ENCODE measurements at regions not wholly inside any gene's neighbourhood (a gene's known extent, or its start where the extent isn't known, plus 50 kb on each side); places are given as distances from the start of the nearest gene placed in this dataset.
A peak's percentile ranks its signal among the peaks of the same experiment; 100 is the strongest.

- no peaks in the 10 kb centered on the region for H3K9me3 ChIP-seq (replicated peaks; ENCODE audit: control insufficient read depth, low read depth, low read length)
- no peaks in the 10 kb centered on the region for H3K27me3 ChIP-seq (ENCODE audit: control insufficient read depth, insufficient read depth, low read length)
- DNase-seq, result no peak
- H3K4me3 ChIP-seq (ENCODE audit: low read length), result no peak overlapping the region
- no peaks in the 10 kb centered on the region for H3K36me3 ChIP-seq (ENCODE audit: control insufficient read depth, insufficient read depth, low read length)
- WGBS (ENCODE audit: insufficient coverage), result no CpG with 5 or more reads among the region's 1 CpG
- no peak overlapping the region for H3K27ac ChIP-seq (ENCODE audit: low read length)
- no peaks in the 10 kb centered on the region for H3K4me1 ChIP-seq (ENCODE audit: control insufficient read depth, insufficient read depth, low read length)
These were observed 211.0 kb downstream of the PMAIP1 start for GRCh38 chr18:60110836-60111235.

- no CpG with 5 or more reads among the region's 3 CpGs for WGBS (ENCODE audit: insufficient coverage)
- no peaks in the 10 kb centered on the region for H3K9me3 ChIP-seq (replicated peaks; ENCODE audit: control insufficient read depth, low read depth, low read length)
These were observed 201.0 kb downstream of the PMAIP1 start for GRCh38 chr18:60100778-60101177.

GRCh38 chr18:60099709-60100108 is 199.9 kb downstream of the PMAIP1 start:
- DNase-seq, result no peak
- Histone ChIP-seq H3K27ac (ENCODE audit: low read length) (no peak overlapping the region), H3K4me1 (ENCODE audit: control insufficient read depth, insufficient read depth, low read length) (no peaks in the 10 kb centered on the region), H3K27me3 (ENCODE audit: control insufficient read depth, insufficient read depth, low read length) (no peaks in the 10 kb centered on the region), H3K9me3 (replicated peaks; ENCODE audit: control insufficient read depth, low read depth, low read length) (no peaks in the 10 kb centered on the region), H3K4me3 (ENCODE audit: low read length) (no peak overlapping the region), H3K36me3 (ENCODE audit: control insufficient read depth, insufficient read depth, low read length) (no peaks in the 10 kb centered on the region)
- WGBS (ENCODE audit: insufficient coverage), result no CpG with 5 or more reads among the region's 2 CpGs

More at GRCh38 chr18:60100778-60101177, 201.0 kb downstream of the PMAIP1 start:
- no peak overlapping the region for H3K4me3 ChIP-seq (ENCODE audit: low read length)
- no peak overlapping the region for H3K27ac ChIP-seq (ENCODE audit: low read length)
- H3K27me3 ChIP-seq (ENCODE audit: control insufficient read depth, insufficient read depth, low read length), result no peaks in the 10 kb centered on the region
- no peak for DNase-seq
- no peaks in the 10 kb centered on the region for H3K4me1 ChIP-seq (ENCODE audit: control insufficient read depth, insufficient read depth, low read length)
- H3K36me3 ChIP-seq (ENCODE audit: control insufficient read depth, insufficient read depth, low read length), result no peaks in the 10 kb centered on the region

DNA sequence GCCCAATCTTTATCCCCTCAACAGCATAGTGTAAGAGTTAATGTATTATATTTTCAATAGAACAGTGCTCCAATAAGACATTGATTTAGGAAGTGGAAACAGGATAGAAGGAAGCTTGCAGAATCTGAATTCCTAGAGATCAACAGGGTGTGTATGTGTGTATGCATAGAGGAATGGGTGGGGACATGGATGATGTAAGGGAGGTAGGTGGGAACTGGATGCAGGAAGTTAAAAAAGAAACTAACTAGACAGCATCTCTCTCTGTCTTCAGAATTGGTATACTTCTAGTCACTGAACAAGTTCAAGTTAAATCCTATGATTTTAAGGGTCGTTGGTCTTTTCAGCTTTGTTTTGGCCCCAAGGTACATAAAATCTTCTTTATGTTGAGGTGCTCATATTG is 196.6 kb downstream of the PMAIP1 start:
- no peak overlapping the region for H3K27ac ChIP-seq (ENCODE audit: low read length)
- no peaks in the 10 kb centered on the region for H3K27me3 ChIP-seq (ENCODE audit: control insufficient read depth, insufficient read depth, low read length)
- H3K4me1 ChIP-seq (ENCODE audit: control insufficient read depth, insufficient read depth, low read length), result no peaks in the 10 kb centered on the region
- H3K9me3 ChIP-seq (replicated peaks; ENCODE audit: control insufficient read depth, low read depth, low read length), result no peaks in the 10 kb centered on the region
- H3K36me3 ChIP-seq (ENCODE audit: control insufficient read depth, insufficient read depth, low read length), result no peaks in the 10 kb centered on the region
- no peak overlapping the region for H3K4me3 ChIP-seq (ENCODE audit: low read length)
- no peak for DNase-seq
- no CpG with 5 or more reads among the region's 1 CpG for WGBS (ENCODE audit: insufficient coverage)

- H3K4me1 ChIP-seq (ENCODE audit: control insufficient read depth, insufficient read depth, low read length), result no peaks in the 10 kb centered on the region
- no peak overlapping the region for H3K27ac ChIP-seq (ENCODE audit: low read length)
- no peak overlapping the region for H3K4me3 ChIP-seq (ENCODE audit: low read length)
- no peaks in the 10 kb centered on the region for H3K36me3 ChIP-seq (ENCODE audit: control insufficient read depth, insufficient read depth, low read length)
- no peak for DNase-seq
- H3K27me3 ChIP-seq (ENCODE audit: control insufficient read depth, insufficient read depth, low read length), result no peaks in the 10 kb centered on the region
- no peaks in the 10 kb centered on the region for H3K9me3 ChIP-seq (replicated peaks; ENCODE audit: control insufficient read depth, low read depth, low read length)
These were observed 192.3 kb downstream of the PMAIP1 start for GRCh38 chr18:60092073-60092472.

GRCh38 chr18:60090170-60090569 is 190.4 kb downstream of the PMAIP1 start:
- DNase-seq, result peak; percentile 14
- H3K27me3 ChIP-seq (ENCODE audit: control insufficient read depth, insufficient read depth, low read length), result no peaks in the 10 kb centered on the region
- WGBS (ENCODE audit: insufficient coverage), result 0% methylated on average over 2 of the region's 7 CpGs

GRCh38 chr18:60082790-60083189 is 183.0 kb downstream of the PMAIP1 start:
- Histone ChIP-seq H3K9me3 (replicated peaks; ENCODE audit: control insufficient read depth, low read depth, low read length) (no peaks in the 10 kb centered on the region), H3K4me3 (ENCODE audit: low read length) (no peak overlapping the region), H3K27me3 (ENCODE audit: control insufficient read depth, insufficient read depth, low read length) (no peaks in the 10 kb centered on the region), H3K4me1 (ENCODE audit: control insufficient read depth, insufficient read depth, low read length) (no peaks in the 10 kb centered on the region), H3K36me3 (ENCODE audit: control insufficient read depth, insufficient read depth, low read length) (no peaks in the 10 kb centered on the region), H3K27ac (ENCODE audit: low read length) (no peak overlapping the region)
- WGBS (ENCODE audit: insufficient coverage), result no CpG with 5 or more reads among the region's 1 CpG
- no peak for DNase-seq

More at GRCh38 chr18:60090170-60090569, 190.4 kb downstream of the PMAIP1 start:
- Histone ChIP-seq H3K4me1 (ENCODE audit: control insufficient read depth, insufficient read depth, low read length) (no peaks in the 10 kb centered on the region), H3K27ac (ENCODE audit: low read length) (no peak overlapping the region), H3K9me3 (replicated peaks; ENCODE audit: control insufficient read depth, low read depth, low read length) (no peaks in the 10 kb centered on the region), H3K36me3 (ENCODE audit: control insufficient read depth, insufficient read depth, low read length) (no peaks in the 10 kb centered on the region), H3K4me3 (ENCODE audit: low read length) (no peak overlapping the region)

GRCh38 chr18:60082282-60082681 is 182.5 kb downstream of the PMAIP1 start:
- Histone ChIP-seq H3K4me3 (ENCODE audit: low read length) (no peak overlapping the region), H3K4me1 (ENCODE audit: control insufficient read depth, insufficient read depth, low read length) (no peaks in the 10 kb centered on the region), H3K27ac (ENCODE audit: low read length) (no peak overlapping the region), H3K9me3 (replicated peaks; ENCODE audit: control insufficient read depth, low read depth, low read length) (no peaks in the 10 kb centered on the region), H3K36me3 (ENCODE audit: control insufficient read depth, insufficient read depth, low read length) (no peaks in the 10 kb centered on the region), H3K27me3 (ENCODE audit: control insufficient read depth, insufficient read depth, low read length) (no peaks in the 10 kb centered on the region)
- WGBS (ENCODE audit: insufficient coverage), result no CpG with 5 or more reads among the region's 2 CpGs
- DNase-seq, result no peak

- H3K4me3 ChIP-seq (ENCODE audit: low read length), result no peak overlapping the region
- H3K27me3 ChIP-seq (ENCODE audit: control insufficient read depth, insufficient read depth, low read length), result no peaks in the 10 kb centered on the region
- H3K9me3 ChIP-seq (replicated peaks; ENCODE audit: control insufficient read depth, low read depth, low read length), result no peaks in the 10 kb centered on the region
- H3K4me1 ChIP-seq (ENCODE audit: control insufficient read depth, insufficient read depth, low read length), result no peaks in the 10 kb centered on the region
- H3K36me3 ChIP-seq (ENCODE audit: control insufficient read depth, insufficient read depth, low read length), result no peaks in the 10 kb centered on the region
- H3K27ac ChIP-seq (ENCODE audit: low read length), result no peak overlapping the region
- DNase-seq, result no peak
- 73% methylated on average over 3 of the region's 3 CpGs for WGBS (ENCODE audit: insufficient coverage)
These were observed 175.7 kb downstream of the PMAIP1 start for GRCh38 chr18:60075477-60075876.

DNA sequence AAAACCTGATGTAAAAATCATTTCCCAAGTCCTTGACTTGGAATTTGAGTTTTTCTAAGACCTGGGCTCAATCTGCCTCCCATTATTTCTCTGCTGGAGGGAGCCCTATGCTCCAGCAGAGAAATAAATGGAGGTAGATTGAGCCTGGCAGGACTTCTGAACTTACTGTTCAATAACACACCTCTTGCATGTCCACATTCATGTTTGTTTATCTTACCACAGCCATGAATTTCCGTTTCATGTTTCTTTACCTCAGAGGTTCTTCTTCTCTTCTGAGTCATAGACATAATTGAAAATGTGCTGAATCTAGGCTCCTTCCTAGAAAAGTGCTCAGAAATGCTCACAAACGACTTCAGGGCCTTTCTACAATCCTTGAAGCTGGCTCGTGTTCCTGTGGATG is 170.8 kb downstream of the PMAIP1 start:
- no peak for DNase-seq
- Histone ChIP-seq H3K27ac (ENCODE audit: low read length) (no peak overlapping the region), H3K27me3 (ENCODE audit: control insufficient read depth, insufficient read depth, low read length) (no peaks in the 10 kb centered on the region), H3K9me3 (replicated peaks; ENCODE audit: control insufficient read depth, low read depth, low read length) (no peaks in the 10 kb centered on the region), H3K36me3 (ENCODE audit: control insufficient read depth, insufficient read depth, low read length) (no peaks in the 10 kb centered on the region), H3K4me1 (ENCODE audit: control insufficient read depth, insufficient read depth, low read length) (no peaks in the 10 kb centered on the region), H3K4me3 (ENCODE audit: low read length) (no peak overlapping the region)
- 60% methylated on average over 1 of the region's 3 CpGs for WGBS (ENCODE audit: insufficient coverage)

- Histone ChIP-seq H3K27me3 (ENCODE audit: control insufficient read depth, insufficient read depth, low read length) (no peaks in the 10 kb centered on the region), H3K4me1 (ENCODE audit: control insufficient read depth, insufficient read depth, low read length) (no peaks in the 10 kb centered on the region), H3K36me3 (ENCODE audit: control insufficient read depth, insufficient read depth, low read length) (no peaks in the 10 kb centered on the region), H3K27ac (ENCODE audit: low read length) (no peak overlapping the region), H3K9me3 (replicated peaks; ENCODE audit: control insufficient read depth, low read depth, low read length) (no peaks in the 10 kb centered on the region), H3K4me3 (ENCODE audit: low read length) (no peak overlapping the region)
- DNase-seq, result no peak
- WGBS (ENCODE audit: insufficient coverage), result 52% methylated on average over 2 of the region's 2 CpGs
These were observed 169.3 kb downstream of the PMAIP1 start for GRCh38 chr18:60069145-60069544.

Measured in muscle of leg (tissue), 3 donors.